Neural cell (in vitro differentiated cells): ENCODE measurements at regions not wholly inside any gene's neighbourhood (a gene's known extent, or its start where the extent isn't known, plus 50 kb on each side); places are given as distances from the start of the nearest gene placed in this dataset.
A peak's percentile ranks its signal among the peaks of the same experiment; 100 is the strongest.

Source experiments
- H2AFZ ChIP-seq: fragments of 200-600, 300-800 bp; sonication (generic), shearing (Covaris generic); 2 replicates; pipeline ENCODE4 v1.6.0; 2014; ENCODE audit warnings: low read depth, mild to moderate bottlenecking, antibody characterized with exemption, low read length, moderate library complexity
- H3F3A ChIP-seq: fragments of 200-600 bp; shearing (Covaris generic); 2 replicates; pipeline ENCODE4 v1.6.1; 2016; ENCODE audit warnings: mild to moderate bottlenecking, moderate library complexity, mixed read lengths, antibody characterized with exemption, low read length; ENCODE audit not compliant: insufficient read depth, poor library complexity, severe bottlenecking
- H3K27ac ChIP-seq: fragments of 200-600, 300-800 bp; sonication (generic), shearing (Covaris generic); 2 replicates; pipeline ENCODE4 v1.5.1; 2014; ENCODE audit warnings: mild to moderate bottlenecking, low read length, moderate library complexity
- H3K27me3 ChIP-seq: fragments of 300-800, 200-600 bp; sonication (generic), shearing (Covaris generic); 2 replicates; pipeline ENCODE4 v1.6.0; 2014; ENCODE audit warnings: mild to moderate bottlenecking, low read depth, low read length, moderate library complexity; ENCODE audit not compliant: insufficient read depth
- H3K36me3 ChIP-seq: fragments of 300-800, 200-600 bp; sonication (generic), shearing (Covaris generic); 2 replicates; pipeline ENCODE4 v1.5.1; 2014; ENCODE audit warnings: mild to moderate bottlenecking, antibody characterized with exemption, low read length, moderate library complexity; ENCODE audit not compliant: insufficient read depth
- H3K4me2 ChIP-seq: fragments of 300-800, 200-600 bp; sonication (generic), shearing (Covaris generic); 2 replicates; pipeline ENCODE4 v1.6.0; 2014; ENCODE audit warnings: mild to moderate bottlenecking, low read length
- H3K4me3 ChIP-seq: fragments of 300-800, 200-600 bp; sonication (generic), shearing (Covaris generic); 2 replicates; pipeline ENCODE4 v1.5.1; 2014; ENCODE audit warnings: mild to moderate bottlenecking, low read length, moderate library complexity
- H3K79me2 ChIP-seq: fragments of 200-600 bp; shearing (Covaris generic); replicated peaks from 2 replicates; pipeline ENCODE4 v1.6.0; 2014; ENCODE audit warnings: mild to moderate bottlenecking, low read length, moderate library complexity; ENCODE audit not compliant: insufficient read depth
- H3K9ac ChIP-seq: fragments of 300-800, 200-600 bp; sonication (generic), shearing (Covaris generic); 2 replicates; pipeline ENCODE4 v1.6.1; 2016; ENCODE audit warnings: mild to moderate bottlenecking, low read length, mixed read lengths
- H3K9me2 ChIP-seq: fragments of 200-600 bp; shearing (Covaris generic); 2 replicates; pipeline ENCODE4 v1.6.1; 2016; ENCODE audit warnings: mild to moderate bottlenecking, low read length, mixed read lengths; ENCODE audit not compliant: insufficient read depth
- H3K9me3 ChIP-seq: fragments of 200-600, 300-800 bp; sonication (generic), shearing (Covaris generic); 2 replicates; pipeline ENCODE4 v1.6.1; 2016; ENCODE audit warnings: mild to moderate bottlenecking, mixed run types, low read length, moderate library complexity, mixed read lengths
- H4K20me1 ChIP-seq: fragments of 200-600 bp; shearing (Covaris generic); 2 replicates; pipeline ENCODE4 v1.6.1; 2016; ENCODE audit warnings: mild to moderate bottlenecking, mixed run types; ENCODE audit not compliant: insufficient read depth
- CTCF ChIP-seq: fragments of 450-650 bp; IDR thresholded peaks from 2 replicates; pipeline ENCODE4 v1.5.1; 2014; ENCODE audit warnings: antibody characterized with exemption, mild to moderate bottlenecking, moderate library complexity; ENCODE audit not compliant: poor library complexity, severe bottlenecking
- EP300 ChIP-seq: fragments of 450-650 bp; conservative IDR thresholded peaks from 2 replicates; pipeline ENCODE4 v1.6.1; 2014; ENCODE audit warnings: antibody characterized with exemption, mild to moderate bottlenecking, moderate library complexity; ENCODE audit not compliant: poor library complexity, severe bottlenecking
- EZH2 ChIP-seq: fragments of 200-600, 300-800 bp; shearing (Covaris generic), sonication (generic); IDR thresholded peaks from 2 replicates; pipeline ENCODE4 v1.6.1; 2014; ENCODE audit warnings: antibody characterized with exemption, low read length, borderline replicate concordance, mild to moderate bottlenecking; ENCODE audit not compliant: insufficient read depth, poor library complexity, severe bottlenecking
- MXI1 ChIP-seq: fragments of 450-650 bp; conservative IDR thresholded peaks from 2 replicates; pipeline ENCODE4 v1.6.1; 2014; ENCODE audit warnings: antibody characterized with exemption, mild to moderate bottlenecking; ENCODE audit not compliant: poor library complexity, severe bottlenecking
- POLR2AphosphoS5 ChIP-seq: IDR thresholded peaks from 2 replicates; pipeline ENCODE4 v1.6.1; 2012
- RAD21 ChIP-seq: fragments of 450-650 bp; conservative IDR thresholded peaks from 2 replicates; pipeline ENCODE4 v1.6.1; 2014; ENCODE audit warnings: antibody characterized with exemption, mild to moderate bottlenecking, moderate library complexity
- REST ChIP-seq: IDR thresholded peaks from 2 replicates; pipeline ENCODE4 v1.6.1; 2012; ENCODE audit warnings: borderline replicate concordance
- SMC3 ChIP-seq: fragments of 450-650 bp; conservative IDR thresholded peaks from 2 replicates; pipeline ENCODE4 v1.6.1; 2014; ENCODE audit warnings: antibody characterized with exemption, mild to moderate bottlenecking, moderate library complexity; ENCODE audit not compliant: poor library complexity
- TAF1 ChIP-seq: IDR thresholded peaks from 2 replicates; pipeline ENCODE4 v1.6.1; 2012; ENCODE audit warnings: low read depth

GRCh38 chrX:140439476-140439875, 65.4 kb downstream of the SOX3 start:
- Histone ChIP-seq H3K9ac (no peak overlapping the region), H3K79me2 (no peaks in the 10 kb centered on the region), H4K20me1 (no peaks in the 10 kb centered on the region), H3K9me2 (no peaks in the 10 kb centered on the region), H3K27me3 (no peaks in the 10 kb centered on the region), H3K27ac (no peak overlapping the region), H3K36me3 (no peaks in the 10 kb centered on the region), H3F3A (no peaks in the 10 kb centered on the region), H3K4me3 (peak overlapping the region; percentile 34), H3K4me2 (no peak overlapping the region), H2AFZ (no peak overlapping the region), H3K9me3 (no peaks in the 10 kb centered on the region)
- TF ChIP-seq EP300, result no peak
- TF ChIP-seq POLR2AphosphoS5, result no peak
- no peak for TF ChIP-seq REST
- TF ChIP-seq EZH2, result no peak
- no peak for TF ChIP-seq MXI1
- no peak for TF ChIP-seq CTCF
- TF ChIP-seq RAD21, result no peak
- no peak for TF ChIP-seq SMC3
- TF ChIP-seq TAF1, result no peak

GRCh38 chrX:140434347-140434746, 70.5 kb downstream of the SOX3 start:
- Histone ChIP-seq H2AFZ (no peak overlapping the region), H3K9ac (no peak overlapping the region), H3K79me2 (no peaks in the 10 kb centered on the region), H3K4me3 (no peak overlapping the region), H3K36me3 (no peaks in the 10 kb centered on the region), H3K27me3 (no peaks in the 10 kb centered on the region), H3K4me2 (no peak overlapping the region), H4K20me1 (no peaks in the 10 kb centered on the region), H3K9me3 (no peaks in the 10 kb centered on the region), H3F3A (no peaks in the 10 kb centered on the region), H3K9me2 (no peaks in the 10 kb centered on the region), H3K27ac (no peak overlapping the region)
- TF ChIP-seq REST, result no peak
- no peak for TF ChIP-seq CTCF
- no peak for TF ChIP-seq EP300
- no peak for TF ChIP-seq SMC3
- TF ChIP-seq MXI1, result no peak
- no peak for TF ChIP-seq TAF1
- no peak for TF ChIP-seq EZH2
- TF ChIP-seq POLR2AphosphoS5, result no peak
- TF ChIP-seq RAD21, result no peak
